SU-DHL-6 (cell line): ENCODE measurements at regions not wholly inside any gene's neighbourhood (a gene's known extent, or its start where the extent isn't known, plus 50 kb on each side); places are given as distances from the start of the nearest gene placed in this dataset.

ENCODE experiments used
- EZH2phosphoT487 ChIP-seq: fragments of 200-600 bp; sonication (generic), shearing (Covaris generic); conservative IDR thresholded peaks from 2 replicates; pipeline ENCODE4 v1.6.1; 2018; ENCODE audit warnings: mild to moderate bottlenecking, antibody characterized with exemption, low read length, moderate library complexity, mixed read lengths
- TF ChIP-seq, protein P1 (sequence below): fragments of 200-600 bp; sonication (generic); IDR thresholded peaks from one replicate; pipeline ENCODE4 v1.5.1; 2017; ENCODE audit warnings: antibody characterized with exemption, mild to moderate bottlenecking, low read length, moderate library complexity; ENCODE audit not compliant: insufficient read depth, poor library complexity, severe bottlenecking

DNA sequence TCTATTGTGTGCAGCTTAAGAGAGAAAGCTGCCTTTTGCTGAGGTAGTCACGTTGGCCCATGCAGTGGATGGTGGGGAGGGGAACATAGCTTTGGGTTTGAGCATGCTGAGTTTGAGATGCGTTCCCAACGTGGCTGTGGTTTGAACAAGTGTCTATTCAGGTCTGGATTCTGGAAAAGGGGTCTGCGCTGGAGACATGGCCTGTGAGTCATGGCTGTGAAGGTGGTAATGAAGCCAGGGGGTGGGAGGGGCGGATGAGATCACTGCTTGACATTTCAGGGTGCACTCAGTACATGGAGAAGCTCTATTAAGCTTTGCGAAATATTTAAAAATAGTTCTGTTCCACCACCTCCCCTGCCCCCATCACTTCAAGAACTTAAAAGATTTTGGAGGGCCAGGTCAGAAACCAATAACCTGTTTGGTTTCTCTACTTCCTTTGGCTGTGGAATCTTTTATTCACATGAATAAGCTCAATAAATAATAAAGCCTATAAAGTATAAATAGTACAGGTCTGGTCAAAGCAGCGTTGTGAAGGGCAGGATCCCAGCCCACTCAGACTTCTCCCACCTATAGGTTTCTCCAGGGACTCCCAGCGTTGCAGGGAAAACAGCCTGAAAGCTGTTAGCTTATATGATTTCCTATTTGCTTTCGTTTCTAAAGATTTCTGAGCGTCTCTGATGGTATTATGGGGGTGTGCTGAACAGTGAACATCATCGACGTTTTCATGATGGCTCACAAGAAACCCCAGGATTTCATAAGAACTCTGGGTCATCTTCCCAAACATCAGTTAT is 189.9 kb downstream of the NSG2 start:
- TF ChIP-seq, protein P1, sequence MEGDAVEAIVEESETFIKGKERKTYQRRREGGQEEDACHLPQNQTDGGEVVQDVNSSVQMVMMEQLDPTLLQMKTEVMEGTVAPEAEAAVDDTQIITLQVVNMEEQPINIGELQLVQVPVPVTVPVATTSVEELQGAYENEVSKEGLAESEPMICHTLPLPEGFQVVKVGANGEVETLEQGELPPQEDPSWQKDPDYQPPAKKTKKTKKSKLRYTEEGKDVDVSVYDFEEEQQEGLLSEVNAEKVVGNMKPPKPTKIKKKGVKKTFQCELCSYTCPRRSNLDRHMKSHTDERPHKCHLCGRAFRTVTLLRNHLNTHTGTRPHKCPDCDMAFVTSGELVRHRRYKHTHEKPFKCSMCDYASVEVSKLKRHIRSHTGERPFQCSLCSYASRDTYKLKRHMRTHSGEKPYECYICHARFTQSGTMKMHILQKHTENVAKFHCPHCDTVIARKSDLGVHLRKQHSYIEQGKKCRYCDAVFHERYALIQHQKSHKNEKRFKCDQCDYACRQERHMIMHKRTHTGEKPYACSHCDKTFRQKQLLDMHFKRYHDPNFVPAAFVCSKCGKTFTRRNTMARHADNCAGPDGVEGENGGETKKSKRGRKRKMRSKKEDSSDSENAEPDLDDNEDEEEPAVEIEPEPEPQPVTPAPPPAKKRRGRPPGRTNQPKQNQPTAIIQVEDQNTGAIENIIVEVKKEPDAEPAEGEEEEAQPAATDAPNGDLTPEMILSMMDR: no peak
- TF ChIP-seq EZH2phosphoT487: no peak
